ENCODE measurements at regions not wholly inside any gene's neighbourhood (a gene's known extent, or its start where the extent isn't known, plus 50 kb on each side); places are given as distances from the start of the nearest gene placed in this dataset.

- Histone ChIP-seq H3K4me3 (ENCODE audit: low read length in 3 of 3) (no peak overlapping the region), H3K27ac (ENCODE audit: low read depth in 2 of 2, low read length in 2 of 2) (no peak overlapping the region), H3K27me3 (ENCODE audit: control insufficient read depth, insufficient read depth, low read length) (no peaks in the 10 kb centered on the region), H3K4me1 (ENCODE audit: control insufficient read depth in 2 of 3, insufficient read depth in 2 of 3, low read depth in 1 of 3, low read length in 3 of 3) (no peaks in the 10 kb centered on the region), H3K9ac (ENCODE audit: low read length in 3 of 3) (no peak overlapping the region), H3K36me3 (ENCODE audit: control insufficient read depth in 2 of 3, insufficient read depth in 3 of 3, low read length in 3 of 3) (no peaks in the 10 kb centered on the region), H3K9me3 (ENCODE audit: control insufficient read depth in 2 of 3, insufficient read depth in 1 of 3, low read length in 3 of 3) (no peaks in the 10 kb centered on the region)
- TF ChIP-seq CTCF (IDR thresholded peaks at IDR 0.05; ENCODE audit: borderline replicate concordance, extremely low read depth, insufficient read depth), result no peak
- FAIRE-seq, result no peak
- intact Hi-C loops (cut with DNase I), result no loop called here
- DNase-seq, result peak in 1 of 5 donors; percentile 35
Observed at GRCh38 chr13:32881074-32881776, 135.0 kb upstream of the KL start.

- DNase-seq (no peak), FAIRE-seq (no peak)
- Histone ChIP-seq H3K36me3 (ENCODE audit: control insufficient read depth in 2 of 3, insufficient read depth in 3 of 3, low read length in 3 of 3) (no peaks in the 10 kb centered on the region), H3K27me3 (ENCODE audit: control insufficient read depth, insufficient read depth, low read length) (no peaks in the 10 kb centered on the region), H3K9ac (ENCODE audit: low read length in 3 of 3) (no peak overlapping the region), H3K4me1 (ENCODE audit: control insufficient read depth in 2 of 3, insufficient read depth in 2 of 3, low read depth in 1 of 3, low read length in 3 of 3) (no peaks in the 10 kb centered on the region), H3K9me3 (ENCODE audit: control insufficient read depth in 2 of 3, insufficient read depth in 1 of 3, low read length in 3 of 3) (no peaks in the 10 kb centered on the region), H3K4me3 (ENCODE audit: low read length in 3 of 3) (no peak overlapping the region), H3K27ac (ENCODE audit: low read depth in 2 of 2, low read length in 2 of 2) (no peak overlapping the region)
- intact Hi-C loops (cut with DNase I), result no loop called here
- TF ChIP-seq CTCF (IDR thresholded peaks at IDR 0.05; ENCODE audit: borderline replicate concordance, extremely low read depth, insufficient read depth), result no peak
Observed at GRCh38 chr13:32881777-32882145, 134.5 kb upstream of the KL start.

GRCh38 chr13:32882691-32883090 is 133.5 kb upstream of the KL start:
- no peak for FAIRE-seq
- no peak overlapping the region for H3K9ac ChIP-seq (ENCODE audit: low read length in 3 of 3)

More at GRCh38 chr13:32882691-32883090, 133.5 kb upstream of the KL start:
- no peaks in the 10 kb centered on the region for H3K27me3 ChIP-seq (ENCODE audit: control insufficient read depth, insufficient read depth, low read length)
- intact Hi-C loops (cut with DNase I), result no loop called here
- no peak for DNase-seq
- H3K9me3 ChIP-seq (ENCODE audit: control insufficient read depth in 2 of 3, insufficient read depth in 1 of 3, low read length in 3 of 3), result peaks cover 0 to 4% (median 0%) of the 10 kb centered on the region in 3 donors
- H3K4me1 ChIP-seq (ENCODE audit: control insufficient read depth in 2 of 3, insufficient read depth in 2 of 3, low read depth in 1 of 3, low read length in 3 of 3), result no peaks in the 10 kb centered on the region
- H3K36me3 ChIP-seq (ENCODE audit: control insufficient read depth in 2 of 3, insufficient read depth in 3 of 3, low read length in 3 of 3), result no peaks in the 10 kb centered on the region
- no peak overlapping the region for H3K27ac ChIP-seq (ENCODE audit: low read depth in 2 of 2, low read length in 2 of 2)
- no peak overlapping the region for H3K4me3 ChIP-seq (ENCODE audit: low read length in 3 of 3)
- no peak for TF ChIP-seq CTCF (IDR thresholded peaks at IDR 0.05; ENCODE audit: borderline replicate concordance, extremely low read depth, insufficient read depth)

All from kidney (tissue), 13 donors.